ENCODE measurements at regions not wholly inside any gene's neighbourhood (a gene's known extent, or its start where the extent isn't known, plus 50 kb on each side); places are given as distances from the start of the nearest gene placed in this dataset.

GRCh38 chr18:34297287-34297686 is 72.6 kb upstream of the NOL4 start:
- no peak for DNase-seq (ENCODE audit: low read depth)
- no peak for TF ChIP-seq CTCF (conservative IDR thresholded peaks at IDR 0.05; ENCODE audit: low read depth, low read length)
- no peak overlapping the region for H3K4me3 ChIP-seq (ENCODE audit: low read depth, low read length)

GRCh38 chr18:34299828-34300227 is 75.1 kb upstream of the NOL4 start:
- H3K4me3 ChIP-seq (ENCODE audit: low read depth, low read length): no peak overlapping the region
- no peak for DNase-seq (ENCODE audit: low read depth)
- no peak for TF ChIP-seq CTCF (conservative IDR thresholded peaks at IDR 0.05; ENCODE audit: low read depth, low read length)

- no peak for TF ChIP-seq CTCF (conservative IDR thresholded peaks at IDR 0.05; ENCODE audit: low read depth, low read length)
Observed at GRCh38 chr18:34311468-34311867, 86.8 kb upstream of the NOL4 start.

GRCh38 chr18:34314847-34315246 is 90.1 kb upstream of the NOL4 start:
- no peak for TF ChIP-seq CTCF (conservative IDR thresholded peaks at IDR 0.05; ENCODE audit: low read depth, low read length)
- no peak overlapping the region for H3K4me3 ChIP-seq (ENCODE audit: low read depth, low read length)
- no peak for DNase-seq (ENCODE audit: low read depth)

More at GRCh38 chr18:34311468-34311867, 86.8 kb upstream of the NOL4 start:
- no peak overlapping the region for H3K4me3 ChIP-seq (ENCODE audit: low read depth, low read length)
- DNase-seq (ENCODE audit: low read depth): no peak

- H3K4me3 ChIP-seq (ENCODE audit: low read depth, low read length): no peak overlapping the region
- DNase-seq (ENCODE audit: low read depth): no peak
- no peak for TF ChIP-seq CTCF (conservative IDR thresholded peaks at IDR 0.05; ENCODE audit: low read depth, low read length)
Observed at GRCh38 chr18:34315591-34316352, 91.1 kb upstream of the NOL4 start.

GRCh38 chr18:34320267-34320666 is 95.6 kb upstream of the NOL4 start:
- DNase-seq (ENCODE audit: low read depth): no peak
- no peak for TF ChIP-seq CTCF (conservative IDR thresholded peaks at IDR 0.05; ENCODE audit: low read depth, low read length)
- no peak overlapping the region for H3K4me3 ChIP-seq (ENCODE audit: low read depth, low read length)

- H3K4me3 ChIP-seq (ENCODE audit: low read depth, low read length): no peak overlapping the region
- no peak for TF ChIP-seq CTCF (conservative IDR thresholded peaks at IDR 0.05; ENCODE audit: low read depth, low read length)
- DNase-seq (ENCODE audit: low read depth): no peak
Observed at GRCh38 chr18:34321066-34321465, 96.4 kb upstream of the NOL4 start.
